Endothelial cell of umbilical vein (primary cell): ENCODE measurements at regions not wholly inside any gene's neighbourhood (a gene's known extent, or its start where the extent isn't known, plus 50 kb on each side); places are given as distances from the start of the nearest gene placed in this dataset.

Experiments used
- BruUV-seq: library from RNA; stranded (reverse); fragments of 400-500 nt; replicated peaks from 2 replicates; lab custom pipeline; 2021; lab: Mats Ljungman, UMichigan
- CTCF ChIA-PET: fragments of 300-600, 350-600 bp; sonication (Branson Sonifier 250); formaldehyde crosslinking; loops from one replicate; lab custom pipeline; 2021; ENCODE audit warnings: antibody characterized with exemption, inconsistent platforms; lab: Charles Lee
- POLR2A ChIA-PET: fragments of 300-600, 350-600 bp; sonication (Branson Sonifier 250); formaldehyde crosslinking; loops from one replicate; lab custom pipeline; 2021; ENCODE audit warnings: antibody characterized with exemption, inconsistent platforms; lab: Charles Lee
- DNase-seq: peaks from one replicate; pipeline ENCODE4 v3.0.0-alpha.2; 2011; ENCODE audit warnings: low read depth, low spot score
- FAIRE-seq: peaks from 2 replicates; lab custom pipeline; 2011; peaks lifted over from hg19 to GRCh38; lab: Jason Lieb, UNC
- H2AFZ ChIP-seq: 2 replicates; pipeline ENCODE4 v1.6.0; 2012; ENCODE audit warnings: low read depth, low read length, control low read depth, inconsistent platforms
- H3K27ac ChIP-seq: 2 replicates; pipeline ENCODE4 v1.5.1; 2011; ENCODE audit warnings: low read depth, mild to moderate bottlenecking, control low read depth, low read length, moderate library complexity; ENCODE audit not compliant: insufficient read depth
- H3K27me3 ChIP-seq, 2 experiments: 2 replicates each; pipeline versions ENCODE4 v1.6.0 to v1.6.1; 2011; ENCODE audit warnings: low read length in 2 of 2, mixed read lengths in 1 of 2; ENCODE audit not compliant: control insufficient read depth in 2 of 2, insufficient read depth in 2 of 2
- H3K36me3 ChIP-seq, 2 experiments: 2 replicates in 1 of 2; 3 replicates in 1 of 2; pipeline ENCODE4 v1.5.1; 2011; ENCODE audit warnings: low read length in 2 of 2, mild to moderate bottlenecking in 1 of 2, moderate library complexity in 1 of 2; ENCODE audit not compliant: control insufficient read depth in 2 of 2, insufficient read depth in 2 of 2; ENCODE audit errors: extremely low read depth in 1 of 2
- H3K4me1 ChIP-seq: 3 replicates; pipeline ENCODE4 v1.5.1; 2011; ENCODE audit warnings: mild to moderate bottlenecking, low read length; ENCODE audit not compliant: control insufficient read depth, insufficient read depth; ENCODE audit errors: extremely low read depth
- H3K4me2 ChIP-seq: 2 replicates; pipeline ENCODE4 v1.6.1; 2011; ENCODE audit warnings: low read length, control low read depth, mixed read lengths; ENCODE audit not compliant: insufficient read depth
- H3K4me3 ChIP-seq, 3 experiments: fragments of 200-600 bp in 1 of 3; sonication (generic), shearing (Covaris generic) in 1 of 3; replicated peaks in 1 of 3; 2 replicates each; pipeline ENCODE4 v1.5.1; 2011 to 2016; ENCODE audit warnings: control low read depth in 3 of 3, low read length in 3 of 3, mild to moderate bottlenecking in 2 of 3, inconsistent platforms in 1 of 3, low read depth in 1 of 3, moderate library complexity in 1 of 3; ENCODE audit not compliant: insufficient read depth in 1 of 3
- H3K79me2 ChIP-seq: 2 replicates; pipeline ENCODE4 v1.6.0; 2012; ENCODE audit warnings: low read length, inconsistent platforms; ENCODE audit not compliant: control insufficient read depth, insufficient read depth
- H3K9ac ChIP-seq: replicated peaks from 2 replicates; pipeline ENCODE3; 2011; ENCODE audit warnings: low read length, control low read depth; ENCODE audit not compliant: insufficient read depth; ENCODE audit errors: extremely low read depth
- H3K9me1 ChIP-seq: replicated peaks from 3 replicates; pipeline ENCODE4 v1.6.0; 2011; ENCODE audit warnings: mild to moderate bottlenecking, low read length; ENCODE audit not compliant: control insufficient read depth, insufficient read depth; ENCODE audit errors: extremely low read depth
- H3K9me3 ChIP-seq: replicated peaks from 2 replicates; pipeline ENCODE4 v1.5.1; 2012; ENCODE audit warnings: low read length, inconsistent platforms; ENCODE audit not compliant: control insufficient read depth, insufficient read depth
- H4K20me1 ChIP-seq: replicated peaks from 2 replicates; pipeline ENCODE3; 2011; ENCODE audit warnings: mild to moderate bottlenecking, low read length; ENCODE audit not compliant: control insufficient read depth, insufficient read depth; ENCODE audit errors: extremely low read depth
- CTCF ChIP-seq, 2 donors: IDR thresholded peaks; 1 replicate in 1 of 2; 2 replicates in 1 of 2; pipeline ENCODE4 v1.5.1; 2011; ENCODE audit warnings: low read length in 2 of 2, mild to moderate bottlenecking in 2 of 2, moderate library complexity in 2 of 2, control low read depth in 1 of 2, inconsistent platforms in 1 of 2, low read depth in 1 of 2; ENCODE audit not compliant: insufficient read depth in 1 of 2; ENCODE audit errors: extremely low read depth in 1 of 2
- EZH2 ChIP-seq: IDR thresholded peaks from 2 replicates; pipeline ENCODE4 v1.6.1; 2012; ENCODE audit warnings: borderline replicate concordance, low read depth, mild to moderate bottlenecking, moderate library complexity, low read length, inconsistent platforms; ENCODE audit not compliant: severe bottlenecking
- FOS ChIP-seq: IDR thresholded peaks from 2 replicates; pipeline ENCODE4 v1.6.1; 2011; ENCODE audit warnings: mild to moderate bottlenecking, low read length, moderate library complexity, borderline replicate concordance; ENCODE audit not compliant: insufficient read depth
- GATA2 ChIP-seq: IDR thresholded peaks from 2 replicates; pipeline ENCODE4 v1.7.0; 2011; ENCODE audit warnings: low read depth, mild to moderate bottlenecking, moderate library complexity, mixed read lengths, low read length; ENCODE audit not compliant: insufficient read length, insufficient read depth
- JUN ChIP-seq: IDR thresholded peaks from 2 replicates; pipeline ENCODE4 v1.6.1; 2011; ENCODE audit warnings: borderline replicate concordance, low read depth; ENCODE audit not compliant: insufficient read length, insufficient read depth
- MYC ChIP-seq: IDR thresholded peaks from one replicate; pipeline ENCODE4 v1.6.1; 2011; ENCODE audit warnings: mild to moderate bottlenecking, low read depth, low read length
- POLR2AphosphoS5 ChIP-seq: IDR thresholded peaks from 2 replicates; pipeline ENCODE4 v1.6.1; 2012; ENCODE audit warnings: low read depth, mild to moderate bottlenecking, control low read depth, low read length, moderate library complexity; ENCODE audit not compliant: insufficient read depth
- dilution Hi-C: fragments of 300-500 bp; cut with MboI; formaldehyde crosslinking; loops from one replicate; pipeline ENCODE4 v1.15.0; 2019; ENCODE audit warnings: low sequenced_read_pairs; ENCODE audit not compliant: extremely low pct_ligation_motif_present
- intact Hi-C: fragments of 100-400 bp; cut with micrococcal nuclease; formaldehyde crosslinking; loops from one replicate; pipeline ENCODE4 v1.10.0; 2022
- TF ChIP-seq, protein P1 (sequence below): IDR thresholded peaks from 2 replicates; pipeline ENCODE4 v1.6.1; 2011; ENCODE audit not compliant: insufficient read depth, insufficient read length

GRCh38 chr5:138640138-138640537 lies 64.9 kb upstream of the HSPA9 start:
- dilution Hi-C loops, result no loop called here
- no peak overlapping the region for H3K9ac ChIP-seq
- BruUV-seq, result no TSS peak
- no peaks in the 10 kb centered on the region for H3K9me1 ChIP-seq
- CTCF ChIA-PET, result interaction anchor here (0.7 to 5.0 kb wide), 10 partner anchors 10 to 622 kb away, joined by 3 to 27 read pairs (median 4); no protein-coding TSS in a partner anchor
- TF ChIP-seq MYC (no peak), JUN (no peak), FOS (no peak), CTCF (IDR thresholded peaks at IDR 0.05; ENCODE audit: extremely low read depth in 1 of 2, insufficient read depth in 1 of 2, low read depth in 1 of 2, low read length in 2 of 2) (no peak), POLR2AphosphoS5 (no peak), GATA2 (no peak), EZH2 (no peak)
- TF ChIP-seq, protein P1, sequence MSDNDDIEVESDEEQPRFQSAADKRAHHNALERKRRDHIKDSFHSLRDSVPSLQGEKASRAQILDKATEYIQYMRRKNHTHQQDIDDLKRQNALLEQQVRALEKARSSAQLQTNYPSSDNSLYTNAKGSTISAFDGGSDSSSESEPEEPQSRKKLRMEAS, result no peak
- POLR2A ChIA-PET, result interaction anchor here (0.6 kb wide), 1 partner anchor 155 kb away, joined by 4 read pairs; no protein-coding TSS in a partner anchor
- no peak overlapping the region for H3K27ac ChIP-seq
- peaks cover 0 to 6% of the 10 kb centered on the region in 2 experiments for H3K27me3 ChIP-seq
- H4K20me1 ChIP-seq, result no peaks in the 10 kb centered on the region
- no peaks in the 10 kb centered on the region for H3K36me3 ChIP-seq
- intact Hi-C loops, result loop anchor here (5.0 to 10.0 kb wide), 3 partner anchors 112 to 497 kb away; partner anchors contain the start of gene CTNNA1
- no peak for DNase-seq
- H3K79me2 ChIP-seq, result no peaks in the 10 kb centered on the region
- H3K4me2 ChIP-seq, result no peak overlapping the region
- H3K9me3 ChIP-seq, result no peaks in the 10 kb centered on the region
- H2AFZ ChIP-seq, result no peak overlapping the region
- FAIRE-seq, result no peak
- H3K4me1 ChIP-seq, result no peaks in the 10 kb centered on the region
- no peak overlapping the region for H3K4me3 ChIP-seq
